Central memory CD4-positive, alpha-beta T cell (primary cell): ENCODE measurements at regions not wholly inside any gene's neighbourhood (a gene's known extent, or its start where the extent isn't known, plus 50 kb on each side); places are given as distances from the start of the nearest gene placed in this dataset.

Source experiments
- DNase-seq: peaks from one replicate; pipeline ENCODE4 v3.0.0; 2022

DNA sequence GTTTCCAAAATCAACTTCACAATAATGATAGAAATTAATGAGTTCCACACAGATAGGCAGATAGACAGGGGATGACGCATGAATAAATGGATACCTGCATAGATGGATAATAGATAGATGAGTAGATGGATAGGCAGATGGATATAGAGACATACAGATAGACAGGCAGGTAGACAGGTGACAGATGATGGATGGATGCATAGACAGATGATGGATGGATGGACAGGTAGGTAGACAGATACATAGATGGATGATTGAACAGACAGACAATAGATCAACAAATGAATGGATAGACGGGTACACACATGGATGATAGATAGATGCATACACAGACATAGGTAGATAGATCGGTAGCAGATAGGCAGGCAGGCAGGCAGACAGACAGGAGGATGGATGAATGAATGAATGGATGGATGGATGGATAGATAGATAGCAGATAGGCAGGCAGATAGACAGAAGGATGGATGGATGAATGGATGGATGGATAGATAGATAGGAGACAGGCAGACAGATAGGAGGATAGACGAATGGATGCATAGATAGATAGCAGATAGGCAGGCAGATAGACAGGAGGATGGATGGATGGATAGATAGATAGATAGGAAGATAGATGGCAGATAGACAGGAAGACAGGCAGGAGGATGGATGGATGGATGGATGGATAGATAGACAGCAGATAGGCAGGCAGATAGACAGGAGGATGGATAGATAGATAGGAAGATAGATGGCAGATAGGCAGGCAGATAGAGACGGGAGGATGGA lies 142.5 kb downstream of the RBFOX3 start:
- no peak for DNase-seq

DNA sequence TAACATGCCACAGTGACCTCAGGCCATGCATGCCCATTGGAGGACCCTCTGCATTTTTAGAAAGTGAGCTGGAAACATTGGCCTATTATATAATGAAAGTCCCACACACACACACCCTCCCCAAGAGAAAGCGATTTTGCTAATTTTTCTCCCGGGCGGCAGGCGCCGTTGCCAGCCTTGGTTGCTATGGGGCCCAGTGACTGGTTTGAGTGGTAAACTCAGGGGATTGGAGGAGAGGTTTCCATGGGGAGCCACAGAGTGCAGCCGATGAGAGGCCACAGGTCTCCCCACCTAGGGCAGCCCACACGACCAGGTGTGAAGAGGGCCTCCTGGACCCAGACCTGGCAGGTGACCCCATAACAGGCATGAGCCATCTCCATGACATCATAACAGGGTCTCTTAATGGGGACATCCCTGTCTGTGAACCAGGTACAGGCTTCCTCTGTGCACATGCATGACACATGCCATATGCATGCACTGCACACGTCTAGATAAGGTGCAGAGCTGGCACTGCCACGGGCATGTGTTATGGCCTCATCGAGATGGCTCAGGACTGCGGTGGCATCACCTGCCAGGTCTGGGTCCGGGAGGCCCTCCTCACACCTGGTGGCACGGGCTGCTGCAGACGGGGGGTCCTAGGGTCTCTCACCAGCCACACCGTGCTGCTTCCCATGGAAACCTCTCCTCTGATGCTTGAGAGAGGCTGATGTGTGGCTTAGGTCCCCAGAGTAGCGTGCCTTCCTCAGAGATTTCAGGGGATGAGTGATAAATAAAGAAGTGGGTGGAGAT lies 144.1 kb downstream of the RBFOX3 start:
- no peak for DNase-seq

DNA sequence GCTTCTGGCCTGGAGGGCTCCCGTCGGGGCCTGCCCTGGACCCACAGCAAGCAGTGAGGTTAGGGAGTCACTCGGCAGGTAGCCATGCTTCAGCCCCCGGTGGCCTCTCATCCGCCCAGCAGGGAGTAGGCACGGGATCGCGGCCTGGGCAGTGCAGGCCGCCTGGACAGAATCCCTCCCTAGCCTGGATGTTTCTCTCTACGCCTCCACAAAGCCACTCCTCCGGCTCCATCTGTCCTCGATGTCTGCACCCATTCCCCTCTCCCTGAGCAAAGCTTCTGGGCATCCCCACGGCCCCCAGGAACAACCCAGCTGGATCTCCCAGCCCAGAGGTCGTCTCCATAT lies 145.2 kb downstream of the RBFOX3 start:
- no peak for DNase-seq

GRCh38 chr17:79465011-79465680 lies 145.7 kb downstream of the RBFOX3 start:
- no peak for DNase-seq

DNA sequence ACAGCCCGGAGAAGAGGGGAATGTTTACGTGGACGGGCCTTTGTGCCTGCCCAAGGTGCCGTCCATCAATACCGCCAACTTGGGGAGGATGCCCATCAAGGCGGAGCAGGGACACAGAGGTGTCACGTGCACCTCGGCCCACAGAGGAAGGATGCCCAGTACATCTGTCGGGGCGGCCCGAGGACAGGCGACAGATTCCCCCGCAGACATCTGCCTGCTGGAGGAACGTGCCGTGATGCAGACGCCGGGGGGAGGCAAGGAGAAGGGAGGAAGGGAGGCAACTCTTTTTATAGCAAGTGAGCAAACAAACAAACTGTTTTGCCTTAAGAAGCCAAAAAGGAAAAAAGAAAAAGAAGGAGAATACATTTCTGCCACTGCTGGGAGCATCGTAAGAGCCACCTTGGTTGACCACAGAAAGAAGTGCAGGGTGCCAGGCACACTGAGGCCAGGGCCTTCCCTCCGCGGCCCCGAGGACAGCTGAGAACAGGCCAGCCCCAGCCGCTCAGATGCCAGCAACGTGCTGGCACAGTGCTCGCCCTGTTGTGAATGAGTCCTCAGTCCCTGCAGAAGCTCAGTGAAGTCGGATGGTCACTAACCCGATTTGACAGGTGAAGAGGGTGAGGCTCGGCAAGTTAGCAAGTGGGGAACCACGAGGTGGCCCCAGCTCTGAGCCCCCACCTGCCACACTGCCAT lies 146.4 kb downstream of the RBFOX3 start:
- DNase-seq, result no peak

- no peak for DNase-seq
Measured at GRCh38 chr17:79463421-79464317, 147.2 kb downstream of the RBFOX3 start.

GRCh38 chr17:79461041-79461440 lies 149.8 kb downstream of the RBFOX3 start:
- no peak for DNase-seq

- DNase-seq, result no peak
Measured at GRCh38 chr17:79459846-79460245, 151.0 kb downstream of the RBFOX3 start.

DNA sequence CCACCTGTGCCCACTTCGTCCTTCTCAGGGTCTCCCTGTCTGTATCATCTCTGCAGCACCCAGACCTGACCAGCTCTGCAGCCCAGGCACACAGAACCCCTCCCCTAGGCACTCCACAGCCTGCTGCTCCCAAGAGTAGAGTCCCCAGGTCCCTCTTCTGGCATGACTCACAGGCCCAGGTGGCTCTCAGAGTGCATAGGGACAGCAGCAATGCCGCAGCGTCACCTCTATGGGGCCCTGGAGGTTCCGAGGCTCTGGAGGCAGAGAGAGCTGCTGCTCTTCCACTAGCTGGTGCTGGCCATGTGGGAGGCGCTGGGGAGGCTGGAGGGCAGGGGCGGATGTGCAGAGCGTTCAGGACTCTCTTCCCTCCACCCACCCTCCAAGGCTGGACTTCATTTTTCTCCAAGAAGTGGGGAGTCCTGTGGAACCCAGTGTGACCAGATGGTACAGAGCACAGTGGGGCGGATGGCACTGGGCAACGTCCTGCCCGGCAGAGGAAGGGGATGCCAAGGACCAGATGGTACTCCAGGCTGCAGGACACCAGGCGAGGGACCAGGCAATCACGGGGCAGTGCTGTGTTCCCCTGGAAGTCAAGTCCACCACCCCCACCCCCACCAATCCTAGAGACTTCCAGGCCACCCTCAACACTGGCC lies 151.7 kb downstream of the RBFOX3 start:
- DNase-seq, result no peak

- no peak for DNase-seq
Measured at GRCh38 chr17:79458356-79458755, 152.5 kb downstream of the RBFOX3 start.

- no peak for DNase-seq
Measured at GRCh38 chr17:79457889-79458288, 153.0 kb downstream of the RBFOX3 start.

DNA sequence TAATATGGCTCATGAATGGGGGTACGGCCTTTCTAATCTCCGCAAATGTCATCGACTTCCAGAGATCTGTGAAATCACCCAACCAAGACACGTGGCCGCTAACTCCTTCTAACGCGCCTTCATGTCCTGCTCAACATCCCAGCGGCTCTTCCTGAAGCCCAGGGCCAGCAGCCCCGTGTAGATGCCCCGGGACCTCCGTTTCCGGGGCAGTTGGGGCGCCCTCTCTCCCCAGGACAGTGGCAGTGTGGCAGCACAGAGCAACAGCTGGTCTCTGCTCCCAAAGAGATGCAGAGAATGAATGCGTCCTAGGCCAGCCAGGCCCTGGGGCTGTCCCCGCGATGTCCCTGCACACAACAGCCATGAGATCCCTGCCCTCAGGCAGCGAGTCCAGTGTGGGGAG lies 153.5 kb downstream of the RBFOX3 start:
- no peak for DNase-seq

GRCh38 chr17:79455636-79456035 lies 155.2 kb downstream of the RBFOX3 start:
- no peak for DNase-seq

DNA sequence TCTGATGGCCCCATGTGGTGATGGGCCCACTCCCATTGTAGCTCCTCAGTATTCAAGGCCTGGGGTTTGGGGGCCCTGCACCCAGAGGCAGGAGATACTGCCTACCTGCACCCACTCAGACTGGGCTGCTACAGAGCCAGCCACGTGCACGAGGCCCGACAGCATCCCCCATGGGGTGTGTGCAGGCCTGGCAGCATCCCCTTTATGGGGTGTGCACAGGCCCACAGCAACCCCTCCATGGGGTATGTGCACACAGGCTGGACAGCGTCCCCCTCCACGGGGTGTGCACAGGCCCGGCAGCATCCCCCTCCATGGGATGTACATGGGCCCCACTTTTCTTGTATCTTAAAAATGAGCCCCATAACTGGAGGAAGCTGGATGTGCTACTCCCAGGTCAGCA lies 156.0 kb downstream of the RBFOX3 start:
- DNase-seq, result no peak

DNA sequence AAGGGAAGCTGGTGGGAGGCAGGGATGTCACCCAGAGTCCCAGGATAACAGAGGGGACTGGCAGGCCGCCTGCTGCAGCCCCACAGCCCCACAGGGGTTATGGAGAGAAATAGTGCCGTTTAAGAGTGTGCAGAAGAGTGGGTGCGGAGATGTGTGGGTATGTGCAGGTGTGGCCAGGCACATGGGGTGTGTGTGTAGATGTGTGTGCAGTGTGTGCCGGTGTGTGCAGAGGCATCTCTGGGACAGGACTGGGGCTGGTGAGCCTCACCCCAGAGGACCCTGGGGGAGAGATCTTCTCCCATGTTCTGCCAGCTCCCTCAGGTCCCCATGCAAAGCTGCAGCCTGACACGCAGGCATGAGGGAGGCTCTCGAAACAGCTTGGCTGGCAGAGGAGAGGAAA lies 157.4 kb downstream of the RBFOX3 start:
- DNase-seq, result no peak

GRCh38 chr17:79452706-79453105 lies 158.1 kb downstream of the RBFOX3 start:
- DNase-seq, result no peak

DNA sequence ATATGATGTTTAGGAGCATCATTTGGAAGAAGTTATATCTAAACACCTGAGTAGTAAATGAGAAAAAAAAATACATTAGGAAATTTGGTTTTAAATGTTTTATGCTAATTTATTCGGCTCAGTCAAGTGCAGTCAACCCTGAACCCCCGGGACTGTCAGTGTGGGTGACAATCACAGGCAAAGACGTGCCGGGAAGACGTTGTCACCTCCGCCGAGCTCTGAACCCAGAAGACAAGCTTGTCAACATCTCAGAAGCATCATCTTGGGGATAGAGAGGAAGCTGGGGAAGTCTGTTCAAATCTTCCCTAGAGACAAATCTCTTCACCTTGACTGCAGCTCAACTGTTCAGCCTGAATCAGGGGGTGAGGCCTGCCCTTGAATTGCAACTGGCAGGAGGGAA lies 159.7 kb downstream of the RBFOX3 start:
- DNase-seq, result no peak

- DNase-seq, result no peak
Measured at GRCh38 chr17:79446399-79447009, 164.3 kb downstream of the RBFOX3 start.

GRCh38 chr17:79444198-79444597 lies 166.7 kb downstream of the RBFOX3 start:
- DNase-seq, result no peak

DNA sequence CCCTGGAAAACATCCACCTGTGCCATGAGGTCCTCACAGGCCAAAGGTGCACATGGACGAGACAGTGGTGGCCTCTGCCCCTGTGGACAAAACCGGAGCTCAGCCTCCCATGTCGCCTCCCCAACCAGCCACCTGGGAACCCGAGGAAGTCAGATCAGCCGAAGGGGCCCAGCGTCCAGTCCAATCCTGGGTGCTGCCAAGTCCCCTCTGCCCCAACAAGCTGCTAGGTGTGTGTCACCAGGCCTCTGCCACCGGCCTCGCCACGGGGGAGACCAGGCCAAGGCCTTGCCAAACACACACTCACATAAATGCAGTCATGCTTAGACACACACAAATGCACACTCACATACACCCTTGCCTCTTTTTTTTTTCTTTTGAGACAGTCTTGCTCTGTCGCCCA lies 167.8 kb downstream of the RBFOX3 start:
- no peak for DNase-seq
